CD4-positive, alpha-beta T cell treated with Interferon gamma for 1 hour (primary cell): ENCODE measurements at regions not wholly inside any gene's neighbourhood (a gene's known extent, or its start where the extent isn't known, plus 50 kb on each side); places are given as distances from the start of the nearest gene placed in this dataset.

Experiments
- DNase-seq: peaks from one replicate; pipeline ENCODE4 v3.0.0-alpha.2; 2020

DNA sequence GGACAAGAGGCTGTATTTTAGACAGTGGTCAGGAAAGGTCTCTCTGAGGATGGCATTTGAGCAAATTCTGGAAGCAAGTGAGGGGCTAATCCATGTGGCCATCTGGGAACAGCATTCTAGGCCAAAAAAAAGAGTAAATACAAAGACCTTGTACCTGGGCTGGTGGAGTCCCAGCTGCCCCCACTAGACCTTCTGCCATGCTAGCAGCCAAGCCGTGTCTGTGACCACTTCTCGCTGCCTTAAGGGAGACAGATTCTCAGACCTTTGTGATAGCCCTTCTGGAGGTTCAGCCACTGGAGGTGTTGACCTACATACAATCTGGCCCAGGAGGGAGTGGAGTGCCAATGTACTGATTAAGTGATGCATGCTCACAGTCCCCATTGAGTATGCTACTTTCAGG, 506.2 kb downstream of the MID1IP1 start:
- no peak for DNase-seq

DNA sequence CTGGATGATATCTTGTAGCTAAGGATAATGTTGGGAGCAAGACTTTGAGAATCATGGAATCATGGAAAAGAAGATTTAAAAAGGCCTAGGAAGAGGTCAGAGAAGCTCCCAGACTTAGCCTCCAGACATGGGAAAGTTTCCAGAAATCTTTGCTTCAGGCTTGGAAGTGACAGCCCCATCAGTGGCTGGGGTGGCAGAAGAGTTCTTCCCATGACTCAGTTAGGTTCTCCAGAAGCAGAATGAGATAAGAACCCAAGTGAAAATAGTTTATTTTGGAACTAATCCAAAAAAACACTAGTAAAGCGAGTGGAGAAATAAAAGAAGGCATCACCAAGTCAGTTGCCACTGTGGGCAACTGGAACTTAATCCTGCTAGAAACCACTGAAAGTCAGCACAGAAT, 506.9 kb downstream of the MID1IP1 start:
- no peak for DNase-seq

GRCh38 chrX:39309018-39309635, 507.9 kb downstream of the MID1IP1 start:
- DNase-seq: peak; percentile 31

DNA sequence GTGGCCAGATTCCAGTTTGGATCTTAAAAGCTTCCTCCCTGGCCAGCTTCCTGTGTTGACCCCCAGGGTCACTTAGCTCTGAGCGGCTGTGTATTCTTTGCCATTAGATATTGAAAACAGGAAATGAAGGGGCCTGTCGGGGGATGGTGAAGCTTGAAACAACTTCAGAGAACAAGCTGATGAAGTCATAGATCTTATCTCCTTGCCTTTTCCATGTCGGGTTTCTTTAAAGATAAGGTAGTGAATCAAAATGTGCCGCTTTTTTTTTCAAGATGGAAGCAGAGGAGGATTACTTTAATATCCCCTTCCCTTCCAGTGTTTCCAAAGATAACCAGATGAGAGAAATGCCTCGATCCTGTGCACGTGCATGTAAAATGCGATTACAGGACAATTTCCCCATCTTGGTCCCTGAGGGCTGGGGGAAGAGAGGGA, 508.5 kb downstream of the MID1IP1 start:
- DNase-seq: peak; percentile 47

GRCh38 chrX:39310891-39311290, 509.6 kb downstream of the MID1IP1 start:
- DNase-seq: no peak

DNA sequence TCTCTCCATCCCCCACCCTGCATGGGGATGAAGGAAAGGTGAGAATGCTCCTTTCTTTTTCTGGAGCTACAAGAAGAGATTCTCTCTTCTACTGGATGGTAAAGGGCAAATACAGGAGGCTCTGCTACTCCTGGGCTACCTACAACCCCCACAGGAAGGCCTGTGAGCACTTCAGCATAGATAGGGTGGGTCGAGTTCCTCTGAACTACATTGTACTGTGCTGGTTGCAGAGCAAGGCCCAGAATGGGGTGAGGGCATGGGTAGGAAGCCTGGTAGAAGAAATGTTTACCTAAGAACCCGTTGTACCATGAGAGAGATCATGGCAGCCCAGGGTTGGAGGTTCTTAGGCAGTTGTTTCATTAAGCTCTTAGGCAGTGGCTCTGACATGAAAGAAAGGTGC, 510.4 kb downstream of the MID1IP1 start:
- DNase-seq: no peak

GRCh38 chrX:39313146-39313545, 511.9 kb downstream of the MID1IP1 start:
- no peak for DNase-seq

GRCh38 chrX:39318506-39319343, 517.5 kb downstream of the MID1IP1 start:
- no peak for DNase-seq

DNA sequence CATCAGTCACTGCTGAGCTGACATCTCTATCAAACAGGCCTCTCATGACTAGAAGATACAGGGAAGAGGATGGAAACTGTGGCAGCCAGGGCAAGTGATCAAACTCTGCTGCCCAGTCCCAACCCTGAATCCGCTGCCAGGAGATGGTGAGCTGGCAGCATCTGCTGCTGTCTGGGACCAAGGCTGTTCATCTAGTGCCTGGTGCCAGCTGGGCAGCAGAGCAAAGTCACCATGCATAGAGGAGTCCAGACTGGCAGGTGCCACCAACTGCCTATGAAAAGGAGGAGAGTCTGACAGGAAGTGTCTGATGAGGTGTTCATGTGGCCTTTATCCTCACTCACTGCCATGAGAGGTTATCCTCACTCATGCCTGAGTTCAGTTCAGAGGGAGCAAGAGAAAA, 518.9 kb downstream of the MID1IP1 start:
- DNase-seq: no peak

DNA sequence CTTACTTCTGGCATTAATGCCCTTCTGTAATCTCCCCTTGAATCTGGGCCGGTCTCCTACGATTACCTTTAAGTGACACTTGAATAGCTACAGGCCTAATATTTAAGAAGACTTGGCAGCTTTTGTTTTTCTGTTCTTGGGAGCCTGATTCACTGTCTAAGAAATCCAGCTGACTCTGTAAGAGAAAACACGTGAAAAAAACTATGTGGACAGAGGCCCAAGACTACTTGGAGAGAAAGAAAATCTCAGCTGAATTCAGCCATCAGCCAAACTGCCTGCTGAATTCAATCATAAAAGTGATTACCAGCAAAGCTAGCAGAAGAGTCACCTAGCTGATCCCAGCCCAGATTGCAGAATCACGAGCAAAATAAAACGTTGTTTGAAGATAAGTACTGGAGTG, 521.2 kb downstream of the MID1IP1 start:
- no peak for DNase-seq

GRCh38 chrX:39324233-39324930, 523.1 kb downstream of the MID1IP1 start:
- DNase-seq: no peak

- peak; percentile 30 for DNase-seq
Measured at GRCh38 chrX:39327255-39327654, 526.0 kb downstream of the MID1IP1 start.

DNA sequence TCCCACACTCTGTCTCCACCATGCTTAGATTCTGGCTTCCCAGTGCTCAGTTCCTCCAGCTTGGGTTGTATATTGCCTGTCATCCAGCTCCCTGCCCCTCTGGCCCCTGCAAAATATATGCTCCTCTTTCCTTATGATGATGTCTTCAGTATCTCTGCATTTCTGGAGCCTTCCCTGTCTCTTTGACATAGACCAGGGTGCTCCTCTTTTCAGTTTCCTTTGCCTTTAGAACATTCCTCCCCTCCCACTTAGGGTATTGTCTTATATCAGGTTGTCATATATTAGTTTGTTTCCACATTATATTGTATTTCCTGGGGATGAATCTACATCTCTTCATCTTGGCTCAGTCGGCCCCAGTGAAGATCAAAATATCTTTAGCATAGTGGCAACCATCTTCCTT, 526.4 kb downstream of the MID1IP1 start:
- DNase-seq: no peak

- DNase-seq: no peak
Measured at GRCh38 chrX:39328661-39329060, 527.4 kb downstream of the MID1IP1 start.

GRCh38 chrX:39331082-39331704, 529.9 kb downstream of the MID1IP1 start:
- no peak for DNase-seq

DNA sequence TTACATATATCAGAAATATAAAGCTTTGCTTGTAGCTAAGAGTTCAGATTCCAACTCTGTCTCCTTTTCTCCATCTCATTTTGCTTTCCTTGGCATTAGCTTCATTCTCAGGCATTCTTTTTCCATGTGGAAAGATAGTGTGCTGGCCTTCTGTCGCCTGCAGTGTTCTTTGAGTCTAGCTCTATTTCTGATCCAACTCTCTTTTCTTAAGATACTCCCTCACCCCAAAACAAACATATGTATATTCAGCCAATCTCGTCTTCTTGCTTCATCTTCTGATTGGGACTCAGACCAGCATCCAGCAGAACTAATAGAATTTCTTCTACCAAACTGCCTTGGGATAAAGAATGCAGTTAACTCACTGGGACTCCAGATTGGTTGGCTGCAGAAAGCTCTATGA, 532.2 kb downstream of the MID1IP1 start:
- DNase-seq: no peak

- no peak for DNase-seq
Measured at GRCh38 chrX:39335513-39336235, 534.4 kb downstream of the MID1IP1 start.

DNA sequence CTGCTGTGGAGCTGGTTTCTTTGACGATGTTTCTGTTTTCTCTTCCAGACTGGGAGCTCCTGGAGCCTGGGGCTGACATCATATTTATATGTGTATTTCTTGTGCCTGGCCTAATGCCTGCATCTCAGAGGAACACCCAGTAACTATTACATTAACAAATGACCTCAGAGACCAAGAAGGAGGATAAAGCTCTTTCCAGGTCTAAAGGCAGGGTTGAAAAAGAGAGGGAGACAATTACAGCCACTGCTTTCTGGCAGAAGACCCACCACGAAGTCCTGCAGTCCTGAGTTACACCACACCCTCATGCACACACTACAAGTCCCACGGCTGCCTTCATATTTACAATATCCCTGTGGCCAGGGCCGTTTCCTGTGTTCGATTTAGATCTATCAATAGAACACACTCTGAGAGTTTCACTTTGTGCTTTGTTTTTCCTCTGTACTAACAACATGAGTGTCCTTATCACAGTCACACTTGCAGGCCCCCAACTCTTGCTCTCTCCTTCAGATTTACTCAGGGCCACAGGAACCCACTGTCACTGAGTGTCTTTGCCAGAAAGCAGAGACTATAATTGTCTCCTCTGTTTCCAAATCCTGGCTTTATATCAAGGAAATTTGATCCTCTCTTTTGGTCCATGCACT, 535.5 kb downstream of the MID1IP1 start:
- DNase-seq: no peak

DNA sequence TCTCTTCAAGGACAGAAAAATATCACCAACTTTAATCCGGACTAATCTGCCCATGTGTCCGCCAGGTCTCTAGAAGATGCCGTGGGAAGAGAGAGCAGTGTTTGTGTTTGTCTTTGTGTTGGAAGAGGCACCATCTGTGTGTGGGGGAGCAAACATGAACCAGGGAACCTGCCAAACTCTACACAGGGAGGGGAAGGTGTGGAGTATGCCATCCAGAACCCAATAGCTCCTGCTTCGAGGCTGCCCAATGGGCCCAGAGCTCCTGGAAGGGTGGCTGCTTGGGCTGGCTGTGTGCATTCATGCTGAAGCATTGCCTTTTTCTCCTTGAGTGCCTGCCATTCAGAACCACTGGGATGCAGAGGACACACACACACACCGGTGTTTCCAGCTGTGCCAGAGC, 536.2 kb downstream of the MID1IP1 start:
- DNase-seq: no peak

- DNase-seq: no peak
Measured at GRCh38 chrX:39338583-39338982, 537.3 kb downstream of the MID1IP1 start.

GRCh38 chrX:39356119-39356807, 555.0 kb downstream of the MID1IP1 start:
- no peak for DNase-seq

GRCh38 chrX:39360101-39360500, 558.8 kb downstream of the MID1IP1 start:
- no peak for DNase-seq
